HG02798 (cell line): ENCODE measurements at regions not wholly inside any gene's neighbourhood (a gene's known extent, or its start where the extent isn't known, plus 50 kb on each side); places are given as distances from the start of the nearest gene placed in this dataset.

Experiments
- ATAC-seq: cut with Tn5 transposase; IDR thresholded peaks from one replicate; pipeline ENCODE4 v1.9.1; 2021; ENCODE audit warnings: mild to moderate bottlenecking; ENCODE audit not compliant: unreplicated experiment, poor library complexity

- no peak for ATAC-seq
These were observed 106.1 kb upstream of the DIPK2B start for GRCh38 chrX:45306794-45307193.

- ATAC-seq = no peak
These were observed 100.0 kb upstream of the DIPK2B start for GRCh38 chrX:45300638-45301037.

- no peak for ATAC-seq
These were observed 94.7 kb upstream of the DIPK2B start for GRCh38 chrX:45295259-45295986.

- no peak for ATAC-seq
These were observed 73.9 kb upstream of the DIPK2B start for GRCh38 chrX:45274576-45274975.

- no peak for ATAC-seq
These were observed 66.3 kb upstream of the DIPK2B start for GRCh38 chrX:45267007-45267406.

GRCh38 chrX:45266456-45266855 is 65.8 kb upstream of the DIPK2B start:
- ATAC-seq = no peak

- ATAC-seq = no peak
These were observed 64.2 kb upstream of the DIPK2B start for GRCh38 chrX:45264865-45265264.

GRCh38 chrX:45261471-45261870 is 60.8 kb upstream of the DIPK2B start:
- no peak for ATAC-seq

- no peak for ATAC-seq
These were observed 60.3 kb upstream of the DIPK2B start for GRCh38 chrX:45261005-45261404.

GRCh38 chrX:45258731-45259402 is 58.2 kb upstream of the DIPK2B start:
- no peak for ATAC-seq
